ENCODE measurements at regions not wholly inside any gene's neighbourhood (a gene's known extent, or its start where the extent isn't known, plus 50 kb on each side); places are given as distances from the start of the nearest gene placed in this dataset.

DNA sequence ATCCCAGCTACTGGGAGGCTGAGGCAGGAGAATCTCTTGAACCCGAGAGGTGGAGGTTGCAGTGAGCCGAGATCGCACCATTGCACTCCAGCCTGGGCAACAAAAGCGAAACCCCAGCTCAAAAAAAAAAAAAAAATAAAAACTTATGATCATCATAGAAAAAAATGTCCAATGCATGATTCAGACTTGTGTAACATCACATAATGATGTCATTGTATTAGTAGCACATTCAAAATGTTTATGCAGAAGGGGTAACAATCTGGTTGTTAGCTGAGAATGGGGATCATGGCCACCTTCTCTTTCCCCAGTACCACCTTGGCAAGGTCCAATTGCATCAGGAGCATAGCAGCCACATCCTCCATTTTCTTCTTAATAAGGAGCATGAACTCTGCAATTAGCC, 137.6 kb upstream of the MARCKS start:
- TF ChIP-seq, protein P1, sequence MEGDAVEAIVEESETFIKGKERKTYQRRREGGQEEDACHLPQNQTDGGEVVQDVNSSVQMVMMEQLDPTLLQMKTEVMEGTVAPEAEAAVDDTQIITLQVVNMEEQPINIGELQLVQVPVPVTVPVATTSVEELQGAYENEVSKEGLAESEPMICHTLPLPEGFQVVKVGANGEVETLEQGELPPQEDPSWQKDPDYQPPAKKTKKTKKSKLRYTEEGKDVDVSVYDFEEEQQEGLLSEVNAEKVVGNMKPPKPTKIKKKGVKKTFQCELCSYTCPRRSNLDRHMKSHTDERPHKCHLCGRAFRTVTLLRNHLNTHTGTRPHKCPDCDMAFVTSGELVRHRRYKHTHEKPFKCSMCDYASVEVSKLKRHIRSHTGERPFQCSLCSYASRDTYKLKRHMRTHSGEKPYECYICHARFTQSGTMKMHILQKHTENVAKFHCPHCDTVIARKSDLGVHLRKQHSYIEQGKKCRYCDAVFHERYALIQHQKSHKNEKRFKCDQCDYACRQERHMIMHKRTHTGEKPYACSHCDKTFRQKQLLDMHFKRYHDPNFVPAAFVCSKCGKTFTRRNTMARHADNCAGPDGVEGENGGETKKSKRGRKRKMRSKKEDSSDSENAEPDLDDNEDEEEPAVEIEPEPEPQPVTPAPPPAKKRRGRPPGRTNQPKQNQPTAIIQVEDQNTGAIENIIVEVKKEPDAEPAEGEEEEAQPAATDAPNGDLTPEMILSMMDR (IDR thresholded peaks at IDR 0.05), result no peak
- TF ChIP-seq POLR2A (IDR thresholded peaks at IDR 0.05), result no peak

Data from esophagus squamous epithelium (tissue), 4 donors.